Small intestine (tissue), 7 donors: ENCODE measurements at regions not wholly inside any gene's neighbourhood (a gene's known extent, or its start where the extent isn't known, plus 50 kb on each side); places are given as distances from the start of the nearest gene placed in this dataset.

Source experiments
- DNase-seq, 2 donors: peaks; one replicate each; pipeline versions ENCODE4 v3.0.0 to v3.0.0-alpha.2; 2013
- FAIRE-seq: peaks from 2 replicates; lab custom pipeline; 2012; peaks lifted over from hg19 to GRCh38; lab: Jason Lieb, UNC
- H3K27ac ChIP-seq, 3 donors: one replicate each; pipeline ENCODE4 v1.5.1; 2013; ENCODE audit warnings: low read length in 2 of 3, mild to moderate bottlenecking in 2 of 3, control low read depth in 1 of 3, inconsistent platforms in 1 of 3, low read depth in 1 of 3, moderate library complexity in 1 of 3
- H3K27me3 ChIP-seq, 3 donors: one replicate each; pipeline ENCODE4 v1.6.1; 2013; ENCODE audit warnings: low read length in 3 of 3, inconsistent platforms in 1 of 3; ENCODE audit not compliant: control insufficient read depth in 3 of 3, insufficient read depth in 3 of 3
- H3K36me3 ChIP-seq, 3 donors: one replicate each; pipeline ENCODE4 v1.6.1; 2013; ENCODE audit warnings: low read length in 3 of 3, inconsistent platforms in 1 of 3, low read depth in 1 of 3, mild to moderate bottlenecking in 1 of 3, moderate library complexity in 1 of 3; ENCODE audit not compliant: control insufficient read depth in 3 of 3, insufficient read depth in 2 of 3
- H3K4me1 ChIP-seq, 3 donors: one replicate each; pipeline ENCODE4 v1.6.1; 2013; ENCODE audit warnings: low read length in 2 of 3, inconsistent platforms in 1 of 3, low read depth in 1 of 3, mild to moderate bottlenecking in 1 of 3, moderate library complexity in 1 of 3; ENCODE audit not compliant: control insufficient read depth in 3 of 3, insufficient read depth in 2 of 3
- H3K4me3 ChIP-seq, 3 donors: one replicate each; pipeline ENCODE4 v1.5.1; 2013; ENCODE audit warnings: low read length in 3 of 3, control low read depth in 1 of 3, inconsistent platforms in 1 of 3, low read depth in 1 of 3, mild to moderate bottlenecking in 1 of 3, moderate library complexity in 1 of 3
- H3K9me3 ChIP-seq, 2 donors: one replicate each; pipeline ENCODE4 v1.6.1; 2013; ENCODE audit warnings: low read depth in 1 of 2, low read length in 1 of 2; ENCODE audit not compliant: control insufficient read depth in 2 of 2, insufficient read depth in 1 of 2
- WGBS, 3 donors: extraction: QIAGEN DNeasy Blood & Tissue Kit; methylation state at CpG; one replicate each; pipeline ENCODE4 v1.1.7; 2013; 5-methylcytosine and 5-hydroxymethylcytosine counted together
- donor health status: healthy with polysubstance abuse.
- donor health status: control.
- donor health status: control.
- donor health status: Bipolar disorder and iron deficiency.
- donor health status: healthy.

- FAIRE-seq = no peak
- Histone ChIP-seq H3K27me3 (no peaks in the 10 kb centered on the region), H3K4me1 (no peaks in the 10 kb centered on the region), H3K36me3 (no peaks in the 10 kb centered on the region), H3K27ac (no peak overlapping the region), H3K4me3 (no peak overlapping the region), H3K9me3 (no peaks in the 10 kb centered on the region)
- WGBS, 3 donors = 68 to 84% (median 76%) methylated on average over 2 of the region's 2 CpGs
- no peak for DNase-seq
These were observed 82.5 kb upstream of the CLMN start for GRCh38 chr14:95402176-95402575.

- FAIRE-seq (no peak), DNase-seq (no peak)
- WGBS, 3 donors = 90 to 91% (median 90%) methylated on average over 15 of the region's 15 CpGs
- Histone ChIP-seq H3K9me3 (no peaks in the 10 kb centered on the region), H3K4me3 (no peak overlapping the region), H3K27ac (no peak overlapping the region), H3K36me3 (no peaks in the 10 kb centered on the region), H3K4me1 (no peaks in the 10 kb centered on the region), H3K27me3 (no peaks in the 10 kb centered on the region)
These were observed 79.2 kb upstream of the CLMN start for GRCh38 chr14:95398630-95399547.

GRCh38 chr14:95397325-95397724, 77.6 kb upstream of the CLMN start:
- FAIRE-seq (no peak), DNase-seq (no peak)
- H3K36me3 ChIP-seq = no peaks in the 10 kb centered on the region
- H3K27ac ChIP-seq = no peak overlapping the region
- no peak overlapping the region for H3K4me3 ChIP-seq
- no peaks in the 10 kb centered on the region for H3K27me3 ChIP-seq
- 91 to 93% (median 92%) methylated on average over 6 of the region's 6 CpGs for WGBS, 3 donors
- no peaks in the 10 kb centered on the region for H3K4me1 ChIP-seq
- no peaks in the 10 kb centered on the region for H3K9me3 ChIP-seq

- FAIRE-seq = no peak
- 58 to 76% (median 63%) methylated on average over 4 of the region's 4 CpGs for WGBS, 3 donors
- H3K4me3 ChIP-seq = no peak overlapping the region
- no peaks in the 10 kb centered on the region for H3K9me3 ChIP-seq
- H3K36me3 ChIP-seq = no peaks in the 10 kb centered on the region
- no peaks in the 10 kb centered on the region for H3K27me3 ChIP-seq
- DNase-seq = no peak
- no peaks in the 10 kb centered on the region for H3K4me1 ChIP-seq
- no peak overlapping the region for H3K27ac ChIP-seq
These were observed 76.5 kb upstream of the CLMN start for GRCh38 chr14:95396221-95396620.

GRCh38 chr14:95395098-95395737, 75.5 kb upstream of the CLMN start:
- FAIRE-seq (no peak), DNase-seq (no peak)
- Histone ChIP-seq H3K36me3 (no peaks in the 10 kb centered on the region), H3K27me3 (no peaks in the 10 kb centered on the region), H3K4me3 (no peak overlapping the region), H3K27ac (no peak overlapping the region), H3K4me1 (no peaks in the 10 kb centered on the region), H3K9me3 (no peaks in the 10 kb centered on the region)
- 65 to 73% (median 66%) methylated on average over 6 of the region's 6 CpGs for WGBS, 3 donors

GRCh38 chr14:95394297-95395097, 74.8 kb upstream of the CLMN start:
- H3K27me3 ChIP-seq = no peaks in the 10 kb centered on the region
- no peak overlapping the region for H3K4me3 ChIP-seq
- no peaks in the 10 kb centered on the region for H3K4me1 ChIP-seq
- DNase-seq (no peak), FAIRE-seq (no peak)
- WGBS, 3 donors = 63 to 75% (median 73%) methylated on average over 3 of the region's 3 CpGs
- H3K9me3 ChIP-seq = no peaks in the 10 kb centered on the region
- no peak overlapping the region for H3K27ac ChIP-seq
- no peaks in the 10 kb centered on the region for H3K36me3 ChIP-seq

- no peaks in the 10 kb centered on the region for H3K36me3 ChIP-seq
- H3K9me3 ChIP-seq = no peaks in the 10 kb centered on the region
- WGBS, 3 donors = 79 to 84% (median 80%) methylated on average over 5 of the region's 5 CpGs
- no peak overlapping the region for H3K4me3 ChIP-seq
- DNase-seq (no peak), FAIRE-seq (no peak)
- H3K27me3 ChIP-seq = no peaks in the 10 kb centered on the region
- H3K4me1 ChIP-seq = no peaks in the 10 kb centered on the region
- no peak overlapping the region for H3K27ac ChIP-seq
These were observed 73.1 kb upstream of the CLMN start for GRCh38 chr14:95392841-95393240.

- Histone ChIP-seq H3K4me1 (no peaks in the 10 kb centered on the region), H3K36me3 (no peaks in the 10 kb centered on the region), H3K9me3 (no peaks in the 10 kb centered on the region), H3K27me3 (no peaks in the 10 kb centered on the region), H3K4me3 (no peak overlapping the region), H3K27ac (no peak overlapping the region)
- WGBS, 3 donors = 73 to 88% (median 79%) methylated on average over 2 of the region's 2 CpGs
- FAIRE-seq = no peak
- no peak for DNase-seq
These were observed 71.6 kb upstream of the CLMN start for GRCh38 chr14:95391331-95391730.
